GM19238 (cell line): ENCODE measurements at regions not wholly inside any gene's neighbourhood (a gene's known extent, or its start where the extent isn't known, plus 50 kb on each side); places are given as distances from the start of the nearest gene placed in this dataset.
"Not testable (repeated sequence)": the region's sequence is repeated elsewhere in the genome, so short reads cannot be mapped to it uniquely, and the experiment has no call there.

Source experiments
- DNase-seq: peaks from one replicate; pipeline ENCODE4 v3.0.0; 2011; ENCODE audit warnings: low spot score; ENCODE audit not compliant: insufficient read length

GRCh38 chr7:120059641-120060040, 213.3 kb upstream of the KCND2 start:
- DNase-seq: no peak

- DNase-seq: no peak
These were observed 212.7 kb upstream of the KCND2 start for GRCh38 chr7:120060281-120060680.

GRCh38 chr7:120060875-120061274, 212.1 kb upstream of the KCND2 start:
- DNase-seq: no peak

- DNase-seq: no peak
These were observed 208.4 kb upstream of the KCND2 start for GRCh38 chr7:120064565-120064964.

GRCh38 chr7:120066898-120067297, 206.1 kb upstream of the KCND2 start:
- not testable (repeated sequence) for DNase-seq

GRCh38 chr7:120070201-120070600, 202.8 kb upstream of the KCND2 start:
- DNase-seq: no peak

GRCh38 chr7:120077777-120078176, 195.2 kb upstream of the KCND2 start:
- no peak for DNase-seq

- DNase-seq: no peak
These were observed 194.0 kb upstream of the KCND2 start for GRCh38 chr7:120079022-120079421.

- no peak for DNase-seq
These were observed 193.3 kb upstream of the KCND2 start for GRCh38 chr7:120079704-120080103.

GRCh38 chr7:120086468-120086867, 186.5 kb upstream of the KCND2 start:
- not testable (repeated sequence) for DNase-seq

- DNase-seq: no peak
These were observed 183.0 kb upstream of the KCND2 start for GRCh38 chr7:120089968-120090367.

GRCh38 chr7:120091807-120092206, 181.2 kb upstream of the KCND2 start:
- DNase-seq: no peak

GRCh38 chr7:120097020-120097419, 176.0 kb upstream of the KCND2 start:
- no peak for DNase-seq

- no peak for DNase-seq
These were observed 175.2 kb upstream of the KCND2 start for GRCh38 chr7:120097774-120098173.

- DNase-seq: no peak
These were observed 164.6 kb upstream of the KCND2 start for GRCh38 chr7:120108376-120108775.

GRCh38 chr7:120110169-120110568, 162.8 kb upstream of the KCND2 start:
- no peak for DNase-seq

GRCh38 chr7:120114626-120115025, 158.3 kb upstream of the KCND2 start:
- no peak for DNase-seq

GRCh38 chr7:120123528-120123927, 149.4 kb upstream of the KCND2 start:
- no peak for DNase-seq

GRCh38 chr7:120131096-120131839, 141.7 kb upstream of the KCND2 start:
- no peak for DNase-seq

- no peak for DNase-seq
These were observed 134.5 kb upstream of the KCND2 start for GRCh38 chr7:120138497-120138896.

- no peak for DNase-seq
These were observed 116.5 kb upstream of the KCND2 start for GRCh38 chr7:120156476-120156875.

- DNase-seq: no peak
These were observed 112.8 kb upstream of the KCND2 start for GRCh38 chr7:120160166-120160565.

GRCh38 chr7:120163449-120163848, 109.5 kb upstream of the KCND2 start:
- no peak for DNase-seq

- no peak for DNase-seq
These were observed 107.7 kb upstream of the KCND2 start for GRCh38 chr7:120165227-120165626.
